Muscle of leg (tissue), 3 donors: ENCODE measurements at regions not wholly inside any gene's neighbourhood (a gene's known extent, or its start where the extent isn't known, plus 50 kb on each side); places are given as distances from the start of the nearest gene placed in this dataset.

Source experiments
- DNase-seq: peaks from one replicate; pipeline ENCODE4 v3.0.0; 2013
- H3K27ac ChIP-seq: one replicate; pipeline ENCODE4 v1.5.1; 2013; ENCODE audit warnings: mild to moderate bottlenecking, low read length, control low read depth
- H3K27me3 ChIP-seq: one replicate; pipeline ENCODE4 v1.6.1; 2013; ENCODE audit warnings: low read length; ENCODE audit not compliant: control insufficient read depth, insufficient read depth
- H3K36me3 ChIP-seq: one replicate; pipeline ENCODE4 v1.6.1; 2013; ENCODE audit warnings: low read length; ENCODE audit not compliant: control insufficient read depth, insufficient read depth
- H3K4me1 ChIP-seq: one replicate; pipeline ENCODE4 v1.6.1; 2013; ENCODE audit warnings: low read length; ENCODE audit not compliant: control insufficient read depth, insufficient read depth
- H3K4me3 ChIP-seq: one replicate; pipeline ENCODE4 v1.5.1; 2013; ENCODE audit warnings: low read length, control low read depth
- H3K9me3 ChIP-seq: replicated peaks from 2 replicates; pipeline ENCODE4 v1.6.1; 2013; ENCODE audit warnings: low read depth, low read length; ENCODE audit not compliant: control insufficient read depth
- WGBS: methylation state at CpG from one replicate; pipeline ENCODE4 v1.1.5; 2013; ENCODE audit warnings: missing lambda C conversion rate; ENCODE audit not compliant: insufficient coverage; 5-methylcytosine and 5-hydroxymethylcytosine counted together

DNA sequence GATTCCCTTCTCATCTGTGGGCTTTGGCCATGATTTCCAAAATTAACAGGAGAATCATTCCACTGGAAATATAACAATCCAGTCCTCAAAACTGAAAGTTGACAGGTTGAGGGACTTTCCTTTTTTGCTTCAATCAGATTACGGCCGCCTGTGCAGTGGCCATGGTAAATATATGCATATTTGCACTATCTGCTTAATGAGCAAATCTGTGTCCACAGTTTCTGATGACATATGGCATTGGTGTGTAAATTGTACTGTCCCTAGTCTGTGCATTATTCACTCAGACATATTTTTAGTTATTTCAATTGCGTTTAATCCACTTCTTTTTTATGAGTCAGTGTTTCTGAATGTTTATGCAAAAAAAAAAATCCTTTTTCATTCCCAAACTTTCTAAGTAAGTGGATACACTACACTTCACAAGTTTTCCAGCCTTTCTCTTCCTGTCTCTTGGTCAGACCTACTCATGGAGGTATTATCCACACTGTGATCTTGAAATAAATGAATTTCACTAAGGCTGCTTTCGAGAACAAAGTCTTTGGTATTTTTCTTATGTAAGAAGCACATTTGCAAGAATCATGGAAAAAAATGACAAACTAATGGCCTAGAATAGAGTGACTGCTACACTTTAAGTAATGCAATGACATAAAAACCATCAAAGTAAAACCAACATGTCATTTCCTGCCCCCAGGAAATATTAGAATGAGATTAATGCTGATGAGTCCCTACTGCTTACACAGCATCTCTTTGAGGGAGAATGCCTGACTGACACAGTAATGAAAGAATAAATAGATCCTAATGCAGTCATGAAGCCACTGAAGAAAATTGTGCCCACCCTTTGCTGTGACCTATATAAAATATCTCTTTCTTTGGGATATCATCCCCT, 76.4 kb upstream of the MTNR1B start:
- H3K4me3 ChIP-seq = no peak overlapping the region
- WGBS = no CpG with 5 or more reads among the region's 4 CpGs
- no peaks in the 10 kb centered on the region for H3K36me3 ChIP-seq
- H3K27me3 ChIP-seq = no peaks in the 10 kb centered on the region
- H3K27ac ChIP-seq = no peak overlapping the region
- DNase-seq = no peak
- no peaks in the 10 kb centered on the region for H3K4me1 ChIP-seq
- H3K9me3 ChIP-seq = no peaks in the 10 kb centered on the region

DNA sequence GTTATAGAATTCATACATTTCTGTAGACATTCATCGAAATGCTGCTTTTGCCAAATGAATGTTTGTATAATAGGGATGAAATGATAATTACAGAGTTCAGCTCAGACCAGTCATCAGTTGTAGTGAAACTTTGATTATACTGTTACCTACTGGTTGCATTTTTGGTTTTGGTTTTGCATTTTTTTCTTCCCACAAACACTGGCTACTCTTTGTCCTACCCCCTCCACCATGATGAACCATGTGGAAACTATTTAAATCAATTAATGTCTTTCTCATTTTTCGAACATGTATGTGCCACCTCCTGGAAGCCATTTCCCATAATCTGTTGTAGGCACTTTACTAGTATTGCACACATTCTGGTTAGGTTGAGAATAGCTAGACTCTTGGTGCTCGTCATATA, 75.3 kb upstream of the MTNR1B start:
- Histone ChIP-seq H3K4me3 (no peak overlapping the region), H3K36me3 (no peaks in the 10 kb centered on the region), H3K4me1 (no peaks in the 10 kb centered on the region), H3K9me3 (no peaks in the 10 kb centered on the region), H3K27me3 (no peaks in the 10 kb centered on the region), H3K27ac (no peak overlapping the region)
- DNase-seq = no peak
- WGBS = no CpG with 5 or more reads among the region's 3 CpGs

DNA sequence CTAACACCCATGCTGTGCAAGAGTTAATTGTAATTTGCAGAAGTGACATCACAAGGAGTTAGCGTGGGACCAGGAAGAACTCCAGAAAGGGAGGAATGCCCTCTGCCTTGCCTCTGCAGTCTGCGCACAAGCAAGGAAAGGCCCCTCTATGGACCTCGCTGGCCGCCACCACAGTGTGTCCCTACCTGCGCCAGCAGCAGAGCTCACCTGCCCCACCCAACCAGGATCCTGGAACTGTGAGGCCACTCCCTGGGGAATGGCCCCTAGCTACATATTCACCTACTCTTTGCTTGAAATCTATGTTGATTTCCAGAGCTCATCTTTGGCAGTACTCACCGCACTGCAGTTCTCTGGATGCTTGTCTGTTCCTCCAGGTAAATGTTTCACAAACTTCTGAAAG, 72.0 kb upstream of the MTNR1B start:
- Histone ChIP-seq H3K4me1 (no peaks in the 10 kb centered on the region), H3K27ac (no peak overlapping the region), H3K27me3 (no peaks in the 10 kb centered on the region), H3K36me3 (no peaks in the 10 kb centered on the region), H3K4me3 (no peak overlapping the region), H3K9me3 (no peaks in the 10 kb centered on the region)
- WGBS = 82% methylated on average over 6 of the region's 6 CpGs
- DNase-seq = no peak

DNA sequence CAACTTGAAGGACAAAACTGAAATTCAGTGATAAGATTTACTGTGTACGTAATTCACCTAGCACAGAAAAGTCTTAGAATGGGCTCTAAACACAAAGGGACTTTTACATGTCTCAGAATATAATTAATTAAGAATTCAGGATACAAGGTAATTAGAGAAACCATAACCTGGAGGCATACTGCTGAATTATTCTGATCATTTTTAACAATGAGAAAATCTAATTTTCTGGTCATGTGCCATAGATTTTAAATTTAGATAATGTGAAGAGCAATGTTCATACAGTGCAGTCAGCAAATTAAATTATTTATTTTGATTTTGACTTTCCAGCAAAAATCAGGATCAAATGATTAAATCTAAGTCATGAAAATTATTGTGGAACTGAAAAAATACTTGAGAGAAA, 67.0 kb upstream of the MTNR1B start:
- Histone ChIP-seq H3K27ac (no peak overlapping the region), H3K27me3 (no peaks in the 10 kb centered on the region), H3K9me3 (no peaks in the 10 kb centered on the region), H3K36me3 (no peaks in the 10 kb centered on the region), H3K4me3 (no peak overlapping the region), H3K4me1 (no peaks in the 10 kb centered on the region)
- no CpG with 5 or more reads among the region's 1 CpG for WGBS
- DNase-seq = no peak

DNA sequence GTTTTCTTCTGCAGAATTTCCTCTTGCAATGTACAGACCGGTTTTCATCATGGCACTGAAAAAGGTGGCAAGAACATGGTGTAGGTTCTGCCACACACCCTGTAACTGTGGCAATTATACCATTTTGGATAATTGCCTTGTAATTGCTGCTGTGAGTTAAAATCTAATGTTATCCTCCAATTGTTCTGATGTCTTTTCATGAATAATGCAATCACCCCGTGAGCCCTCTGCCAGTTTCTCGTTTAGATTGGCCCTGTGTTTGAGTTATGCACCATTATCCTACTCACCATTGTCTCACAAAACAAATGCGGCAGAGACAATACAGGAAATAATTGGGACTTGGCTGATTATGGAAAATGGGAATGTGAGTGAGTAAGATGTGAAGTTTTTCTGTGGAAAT, 61.8 kb upstream of the MTNR1B start:
- Histone ChIP-seq H3K36me3 (no peaks in the 10 kb centered on the region), H3K4me1 (no peaks in the 10 kb centered on the region), H3K27me3 (no peaks in the 10 kb centered on the region), H3K4me3 (no peak overlapping the region), H3K27ac (no peak overlapping the region), H3K9me3 (no peaks in the 10 kb centered on the region)
- no peak for DNase-seq
- WGBS = no CpG with 5 or more reads among the region's 4 CpGs

DNA sequence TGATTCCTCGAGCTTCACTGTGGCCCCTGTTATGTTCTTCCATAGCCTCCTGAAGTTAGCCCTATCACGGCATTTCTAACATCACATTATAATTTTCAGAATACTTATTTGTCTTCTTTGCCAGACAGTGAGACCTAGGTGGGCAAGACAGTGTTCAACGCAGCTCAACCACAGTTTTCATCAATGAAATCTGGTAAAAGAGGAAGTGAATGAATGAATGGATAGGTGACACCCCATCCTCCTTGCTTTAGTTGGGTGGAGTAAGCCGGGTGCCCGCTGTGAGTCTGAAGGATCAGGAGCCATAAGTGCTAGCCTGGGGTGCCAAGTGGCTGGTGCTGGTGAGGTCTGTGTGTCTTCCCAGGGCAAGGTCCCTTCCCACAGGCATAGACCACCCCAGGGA, 60.2 kb upstream of the MTNR1B start:
- 100% methylated on average over 1 of the region's 5 CpGs for WGBS
- Histone ChIP-seq H3K27me3 (no peaks in the 10 kb centered on the region), H3K4me1 (no peaks in the 10 kb centered on the region), H3K4me3 (no peak overlapping the region), H3K27ac (no peak overlapping the region), H3K9me3 (no peaks in the 10 kb centered on the region), H3K36me3 (no peaks in the 10 kb centered on the region)
- DNase-seq = no peak

DNA sequence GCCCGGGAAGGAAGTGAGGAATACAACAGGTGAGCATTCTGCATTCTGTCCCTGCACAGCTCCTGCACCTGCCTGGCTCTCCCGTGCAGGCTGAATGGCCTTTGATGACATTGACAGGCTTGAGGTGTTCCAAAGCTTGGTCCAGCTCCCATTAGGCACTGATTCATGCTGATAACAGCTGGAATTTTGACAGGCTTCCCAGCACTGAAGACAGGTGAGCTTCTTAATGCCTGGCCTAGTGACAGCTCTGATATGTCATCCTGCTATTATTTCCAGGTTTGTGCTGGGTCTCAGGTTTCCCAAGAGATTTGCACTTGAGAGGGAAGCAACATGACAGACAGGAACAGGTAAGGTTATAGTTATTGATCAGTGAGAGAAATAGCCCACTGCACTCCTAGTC, 58.0 kb upstream of the MTNR1B start:
- no peaks in the 10 kb centered on the region for H3K4me1 ChIP-seq
- H3K27me3 ChIP-seq = no peaks in the 10 kb centered on the region
- H3K27ac ChIP-seq = no peak overlapping the region
- WGBS = 49% methylated on average over 2 of the region's 2 CpGs
- no peak overlapping the region for H3K4me3 ChIP-seq
- H3K36me3 ChIP-seq = no peaks in the 10 kb centered on the region
- H3K9me3 ChIP-seq = no peaks in the 10 kb centered on the region
- DNase-seq = no peak

DNA sequence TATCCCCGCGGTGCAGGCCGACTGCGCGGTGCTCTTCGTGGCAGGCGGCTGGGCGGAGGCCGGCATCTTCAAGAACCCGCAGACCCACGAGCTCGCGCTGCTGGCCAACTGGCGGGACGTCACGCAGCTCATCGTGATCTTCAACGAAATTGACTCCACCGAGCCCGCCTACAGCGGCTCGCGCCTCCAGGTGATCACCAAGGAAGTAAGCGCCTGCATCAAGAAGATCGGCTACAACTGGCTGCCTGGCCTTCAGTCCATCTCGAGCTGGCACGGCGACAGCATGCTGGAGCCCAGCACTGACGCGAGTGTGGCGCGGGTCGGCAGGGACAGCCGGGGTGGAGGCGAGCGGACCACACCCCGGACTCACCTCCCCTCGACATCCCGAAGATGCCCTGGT, 53.9 kb upstream of the MTNR1B start:
- no peak for DNase-seq
- Histone ChIP-seq H3K27ac (no peak overlapping the region), H3K4me3 (no peak overlapping the region), H3K27me3 (no peaks in the 10 kb centered on the region), H3K4me1 (no peaks in the 10 kb centered on the region), H3K9me3 (no peaks in the 10 kb centered on the region), H3K36me3 (no peaks in the 10 kb centered on the region)
- WGBS = 96% methylated on average over 38 of the region's 39 CpGs

DNA sequence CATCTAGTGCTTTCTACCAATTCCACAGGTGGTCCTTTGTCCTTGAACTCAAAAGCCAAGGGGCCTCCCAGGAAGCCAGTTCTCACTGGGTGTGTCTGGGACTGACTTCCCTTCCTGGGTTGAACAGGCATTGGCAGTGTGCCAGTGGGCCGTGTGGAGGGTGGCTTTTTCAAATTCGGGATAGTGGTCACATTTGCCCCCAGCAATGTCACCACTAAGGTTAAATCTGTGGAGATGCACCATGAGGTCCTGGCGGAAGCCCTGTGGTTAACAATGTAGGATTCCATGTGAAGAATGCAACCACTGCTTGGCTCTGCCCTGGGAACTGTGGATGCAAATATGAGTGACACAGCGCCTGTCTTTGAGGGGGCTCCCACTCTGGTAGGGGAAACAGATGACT, 53.2 kb upstream of the MTNR1B start:
- 93% methylated on average over 3 of the region's 4 CpGs for WGBS
- Histone ChIP-seq H3K27ac (no peak overlapping the region), H3K4me1 (no peaks in the 10 kb centered on the region), H3K4me3 (no peak overlapping the region), H3K36me3 (no peaks in the 10 kb centered on the region), H3K27me3 (no peaks in the 10 kb centered on the region), H3K9me3 (no peaks in the 10 kb centered on the region)
- DNase-seq = no peak

DNA sequence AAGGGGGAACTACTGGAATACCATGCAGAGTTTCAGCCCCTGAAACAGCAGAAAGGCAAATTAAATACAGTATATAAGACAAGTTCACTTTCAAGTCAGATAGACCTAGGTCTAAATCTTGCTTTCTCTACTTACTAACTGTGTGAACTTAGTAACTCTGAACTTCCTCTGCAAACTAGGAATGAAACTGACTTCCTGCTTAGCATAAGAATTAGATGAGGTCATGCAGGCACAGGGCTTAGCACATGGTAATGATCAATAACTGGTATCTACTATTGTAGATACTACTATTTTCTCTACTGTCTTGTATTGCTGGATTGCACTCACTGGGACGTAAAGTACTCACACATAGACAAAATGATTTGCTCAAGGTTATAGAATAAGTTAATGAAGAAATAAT, 51.5 kb upstream of the MTNR1B start:
- WGBS = no CpG with 5 or more reads among the region's 1 CpG
- Histone ChIP-seq H3K9me3 (no peaks in the 10 kb centered on the region), H3K4me3 (no peak overlapping the region), H3K27me3 (no peaks in the 10 kb centered on the region), H3K4me1 (no peaks in the 10 kb centered on the region), H3K27ac (no peak overlapping the region), H3K36me3 (no peaks in the 10 kb centered on the region)
- no peak for DNase-seq

DNA sequence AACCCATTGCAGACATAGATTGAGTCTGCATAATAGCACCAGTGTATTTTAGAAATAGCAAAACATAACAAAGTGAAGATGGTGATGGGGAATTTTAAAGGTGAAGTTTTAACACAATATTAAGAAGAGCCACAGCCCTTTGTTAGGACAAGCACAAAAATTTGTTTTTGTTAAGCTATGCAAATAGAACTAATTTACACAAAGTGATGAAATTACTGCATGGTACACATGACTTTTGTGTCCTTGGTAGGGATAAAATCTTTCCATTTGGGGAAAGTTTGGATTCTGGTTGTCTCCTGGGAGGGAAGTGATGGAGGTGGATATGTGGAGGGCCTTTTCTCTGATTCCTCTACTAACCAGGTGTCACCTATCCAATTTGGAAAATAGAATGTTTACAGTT, 50.4 kb upstream of the MTNR1B start:
- Histone ChIP-seq H3K27me3 (no peaks in the 10 kb centered on the region), H3K4me3 (no peak overlapping the region), H3K4me1 (no peaks in the 10 kb centered on the region), H3K9me3 (no peaks in the 10 kb centered on the region), H3K27ac (no peak overlapping the region), H3K36me3 (no peaks in the 10 kb centered on the region)
- no peak for DNase-seq
